ENCODE measurements at regions not wholly inside any gene's neighbourhood (a gene's known extent, or its start where the extent isn't known, plus 50 kb on each side); places are given as distances from the start of the nearest gene placed in this dataset.

DNA sequence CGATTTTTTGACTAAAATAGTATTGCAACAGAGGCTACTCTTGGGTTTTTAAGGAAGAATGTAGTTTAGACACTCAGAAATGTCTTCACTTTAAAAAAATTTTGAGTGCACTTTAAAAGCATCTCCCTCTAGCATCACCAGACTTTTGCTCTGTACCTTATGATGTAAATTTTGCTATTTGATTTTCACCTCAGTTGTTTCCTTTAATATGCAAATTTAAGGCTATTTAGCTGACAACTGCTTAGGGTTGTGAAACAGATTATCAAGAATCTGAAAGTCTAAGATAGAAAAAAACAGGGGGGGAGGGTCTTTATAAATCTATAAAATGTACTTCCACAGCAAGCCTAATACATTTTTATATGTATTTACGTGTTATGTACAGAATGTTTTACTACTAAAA lies 92.9 kb upstream of the USP38 start:
- no peak overlapping the region for H3K4me3 ChIP-seq
- intact Hi-C loops (cut with DNase I): no loop called here
- H3K9me3 ChIP-seq: peaks cover 0 to 4% (median 0%) of the 10 kb centered on the region in 11 donors
- 73 to 82% methylated on average over 2 of the region's 2 CpGs for WGBS, 2 donors
- ATAC-seq: no peak
- TF ChIP-seq, protein P1, sequence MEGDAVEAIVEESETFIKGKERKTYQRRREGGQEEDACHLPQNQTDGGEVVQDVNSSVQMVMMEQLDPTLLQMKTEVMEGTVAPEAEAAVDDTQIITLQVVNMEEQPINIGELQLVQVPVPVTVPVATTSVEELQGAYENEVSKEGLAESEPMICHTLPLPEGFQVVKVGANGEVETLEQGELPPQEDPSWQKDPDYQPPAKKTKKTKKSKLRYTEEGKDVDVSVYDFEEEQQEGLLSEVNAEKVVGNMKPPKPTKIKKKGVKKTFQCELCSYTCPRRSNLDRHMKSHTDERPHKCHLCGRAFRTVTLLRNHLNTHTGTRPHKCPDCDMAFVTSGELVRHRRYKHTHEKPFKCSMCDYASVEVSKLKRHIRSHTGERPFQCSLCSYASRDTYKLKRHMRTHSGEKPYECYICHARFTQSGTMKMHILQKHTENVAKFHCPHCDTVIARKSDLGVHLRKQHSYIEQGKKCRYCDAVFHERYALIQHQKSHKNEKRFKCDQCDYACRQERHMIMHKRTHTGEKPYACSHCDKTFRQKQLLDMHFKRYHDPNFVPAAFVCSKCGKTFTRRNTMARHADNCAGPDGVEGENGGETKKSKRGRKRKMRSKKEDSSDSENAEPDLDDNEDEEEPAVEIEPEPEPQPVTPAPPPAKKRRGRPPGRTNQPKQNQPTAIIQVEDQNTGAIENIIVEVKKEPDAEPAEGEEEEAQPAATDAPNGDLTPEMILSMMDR (IDR thresholded peaks at IDR 0.05): no peak
- no peaks in the 10 kb centered on the region for H3K4me1 ChIP-seq
- no peak overlapping the region for H3K27ac ChIP-seq
- DNase-seq: no peak
- H3K36me3 ChIP-seq: no peaks in the 10 kb centered on the region
- no peaks in the 10 kb centered on the region for H3K27me3 ChIP-seq

DNA sequence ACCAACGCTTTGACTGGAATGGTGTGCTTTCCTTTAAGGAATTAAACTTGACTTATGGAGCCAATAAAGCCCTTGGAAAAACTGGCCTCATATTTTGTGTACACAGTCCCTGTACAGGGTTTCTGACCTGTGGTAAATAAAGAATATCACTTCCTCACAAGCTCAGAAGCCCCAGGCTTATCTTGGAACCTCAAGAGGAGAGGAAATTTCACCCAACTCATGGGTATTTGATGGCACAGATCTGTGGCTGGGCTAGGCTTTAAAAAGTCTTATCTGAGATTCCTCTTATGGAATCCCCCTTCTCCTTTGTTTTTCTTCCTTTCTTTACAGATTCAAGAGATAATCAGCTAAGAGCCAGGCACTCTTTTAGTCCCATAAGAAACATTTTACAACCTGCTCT lies 89.3 kb upstream of the USP38 start:
- ATAC-seq: no peak
- DNase-seq: no peak
- Histone ChIP-seq H3K27me3 (no peaks in the 10 kb centered on the region), H3K27ac (no peak overlapping the region), H3K4me3 (no peak overlapping the region), H3K4me1 (no peaks in the 10 kb centered on the region), H3K9me3 (no peaks in the 10 kb centered on the region), H3K36me3 (no peaks in the 10 kb centered on the region)
- 83 to 93% methylated on average over 1 of the region's 1 CpG for WGBS, 2 donors
- TF ChIP-seq, protein P1 (IDR thresholded peaks at IDR 0.05): no peak
- intact Hi-C loops (cut with DNase I): no loop called here

- intact Hi-C loops (cut with DNase I): no loop called here
- TF ChIP-seq, protein P1 (IDR thresholded peaks at IDR 0.05): no peak
- H3K9me3 ChIP-seq: peaks cover 0 to 4% (median 0%) of the 10 kb centered on the region in 11 donors
- no peak overlapping the region for H3K4me3 ChIP-seq
- H3K27me3 ChIP-seq: no peaks in the 10 kb centered on the region
- no peak overlapping the region for H3K27ac ChIP-seq
- DNase-seq (no peak), ATAC-seq (no peak)
- WGBS, 2 donors: 39 to 50% methylated on average over 4 of the region's 4 CpGs
- no peaks in the 10 kb centered on the region for H3K4me1 ChIP-seq
- no peaks in the 10 kb centered on the region for H3K36me3 ChIP-seq
Measured at GRCh38 chr4:143097751-143098150, 87.0 kb upstream of the USP38 start.

DNA sequence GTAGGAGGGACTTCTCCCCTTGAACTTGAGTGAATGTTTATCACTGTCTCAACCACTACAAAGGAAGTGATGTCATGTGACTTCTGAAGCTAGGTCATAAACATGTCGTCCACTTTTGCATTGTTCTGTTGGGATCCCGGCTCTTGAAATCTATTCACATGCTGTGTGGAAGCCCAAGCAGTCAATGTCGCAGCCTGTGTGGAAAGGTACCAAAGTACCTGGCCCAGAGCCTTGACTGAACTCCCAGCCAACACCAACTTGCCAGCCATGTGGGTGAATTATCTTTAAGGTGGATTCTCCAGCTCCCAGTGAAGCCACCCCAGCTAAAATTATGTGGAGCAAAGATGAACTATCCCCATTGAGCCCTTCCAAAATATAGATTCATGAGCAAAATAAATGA lies 85.0 kb upstream of the USP38 start:
- TF ChIP-seq, protein P1 (IDR thresholded peaks at IDR 0.05): no peak
- intact Hi-C loops (cut with DNase I): no loop called here
- no peak overlapping the region for H3K4me3 ChIP-seq
- ATAC-seq (peak in 2 of 8 donors; percentile 33 to 72), DNase-seq (no peak)
- peaks cover 0 to 4% (median 0%) of the 10 kb centered on the region in 11 donors for H3K9me3 ChIP-seq
- H3K27me3 ChIP-seq: no peaks in the 10 kb centered on the region
- no peak overlapping the region for H3K27ac ChIP-seq
- 47 to 49% methylated on average over 3 of the region's 3 CpGs for WGBS, 2 donors
- no peaks in the 10 kb centered on the region for H3K36me3 ChIP-seq
- no peaks in the 10 kb centered on the region for H3K4me1 ChIP-seq

GRCh38 chr4:143109376-143109775 lies 75.3 kb upstream of the USP38 start:
- no peak overlapping the region for H3K4me3 ChIP-seq
- TF ChIP-seq, protein P1 (IDR thresholded peaks at IDR 0.05): no peak
- no peak overlapping the region for H3K27ac ChIP-seq
- DNase-seq (no peak), ATAC-seq (no peak)
- H3K9me3 ChIP-seq: peaks cover 0 to 1% (median 0%) of the 10 kb centered on the region in 11 donors
- H3K4me1 ChIP-seq: no peaks in the 10 kb centered on the region
- intact Hi-C loops (cut with DNase I): no loop called here
- H3K27me3 ChIP-seq: no peaks in the 10 kb centered on the region
- no peaks in the 10 kb centered on the region for H3K36me3 ChIP-seq
